H9 (cell line): ENCODE measurements at regions not wholly inside any gene's neighbourhood (a gene's known extent, or its start where the extent isn't known, plus 50 kb on each side); places are given as distances from the start of the nearest gene placed in this dataset.
"Not testable (repeated sequence)": the region's sequence is repeated elsewhere in the genome, so short reads cannot be mapped to it uniquely, and the experiment has no call there.

Source experiments
- DNase-seq: peaks from one replicate; pipeline ENCODE4 v3.0.0-alpha.2; 2017
- H2AFZ ChIP-seq: one replicate; pipeline ENCODE4 v1.6.1; 2013; ENCODE audit warnings: mild to moderate bottlenecking, low read length, control low read depth, moderate library complexity
- H2AK5ac ChIP-seq: 2 replicates; pipeline ENCODE4 v1.6.1; 2013; ENCODE audit warnings: low read length, control low read depth, mixed read lengths; ENCODE audit not compliant: insufficient read length
- H2BK120ac ChIP-seq: one replicate; pipeline ENCODE4 v1.6.1; 2013; ENCODE audit warnings: low read depth, mild to moderate bottlenecking, low read length, control low read depth, inconsistent platforms; ENCODE audit not compliant: poor library complexity, severe bottlenecking
- H2BK12ac ChIP-seq: 2 replicates; pipeline ENCODE4 v1.6.1; 2013; ENCODE audit warnings: low read length, control low read depth, mixed read lengths, low read depth; ENCODE audit not compliant: insufficient read length
- H2BK15ac ChIP-seq: 2 replicates; pipeline ENCODE4 v1.6.1; 2013; ENCODE audit warnings: low read depth, low read length, control low read depth
- H2BK20ac ChIP-seq: one replicate; pipeline ENCODE4 v1.6.1; 2013; ENCODE audit warnings: low read depth, mild to moderate bottlenecking, low read length, control low read depth, inconsistent platforms; ENCODE audit not compliant: poor library complexity, severe bottlenecking
- H2BK5ac ChIP-seq: 2 replicates; pipeline ENCODE4 v1.6.1; 2013; ENCODE audit warnings: low read length, control low read depth, mixed read lengths; ENCODE audit not compliant: insufficient read length
- H3K14ac ChIP-seq: 2 replicates; pipeline ENCODE4 v1.6.1; 2013; ENCODE audit warnings: low read length, control low read depth; ENCODE audit not compliant: insufficient read depth
- H3K18ac ChIP-seq: 2 replicates; pipeline ENCODE4 v1.6.1; 2013; ENCODE audit warnings: low read depth, mild to moderate bottlenecking, mixed read lengths, low read length, control low read depth; ENCODE audit not compliant: insufficient read length
- H3K23ac ChIP-seq: 2 replicates; pipeline ENCODE4 v1.6.1; 2013; ENCODE audit warnings: low read length, control low read depth, mixed read lengths, low read depth; ENCODE audit not compliant: insufficient read length
- H3K23me2 ChIP-seq: 2 replicates; pipeline ENCODE4 v1.6.1; 2013; ENCODE audit warnings: low read depth, mild to moderate bottlenecking, mixed read lengths, low read length, control low read depth; ENCODE audit not compliant: insufficient read length, poor library complexity, severe bottlenecking
- H3K27ac ChIP-seq: 2 replicates; pipeline ENCODE4 v1.5.1; 2013; ENCODE audit warnings: low read length, control low read depth, mixed read lengths, low read depth; ENCODE audit not compliant: insufficient read length
- H3K27me3 ChIP-seq: 2 replicates; pipeline ENCODE4 v1.6.1; 2013; ENCODE audit warnings: low read length, control low read depth, inconsistent platforms; ENCODE audit not compliant: insufficient read depth
- H3K4ac ChIP-seq: 2 replicates; pipeline ENCODE4 v1.6.1; 2013; ENCODE audit warnings: low read depth, mild to moderate bottlenecking, control low read depth, inconsistent platforms, low read length, moderate library complexity
- H3K4me1 ChIP-seq: 2 replicates; pipeline ENCODE4 v1.6.1; 2013; ENCODE audit warnings: low read length, control low read depth, inconsistent platforms; ENCODE audit not compliant: insufficient read depth
- H3K4me2 ChIP-seq: 2 replicates; pipeline ENCODE4 v1.6.1; 2013; ENCODE audit warnings: low read length, control low read depth, mixed read lengths; ENCODE audit not compliant: insufficient read length, insufficient read depth
- H3K56ac ChIP-seq: 2 replicates; pipeline ENCODE4 v1.6.1; 2013; ENCODE audit warnings: low read depth, mild to moderate bottlenecking, mixed read lengths, low read length, control low read depth; ENCODE audit not compliant: insufficient read length
- H3K79me1 ChIP-seq: 2 replicates; pipeline ENCODE4 v1.6.1; 2013; ENCODE audit warnings: low read depth, mild to moderate bottlenecking, moderate library complexity, low read length, control low read depth, inconsistent platforms; ENCODE audit not compliant: insufficient read depth, poor library complexity, severe bottlenecking
- H3K79me2 ChIP-seq: 2 replicates; pipeline ENCODE4 v1.6.1; 2013; ENCODE audit warnings: low read length, control low read depth, inconsistent platforms; ENCODE audit not compliant: insufficient read depth
- H3K9ac ChIP-seq: 2 replicates; pipeline ENCODE4 v1.6.1; 2013; ENCODE audit warnings: low read length, control low read depth, mixed read lengths; ENCODE audit not compliant: insufficient read length; ENCODE audit errors: extremely low read depth
- H3K9me3 ChIP-seq: one replicate; pipeline ENCODE4 v1.6.1; 2013; ENCODE audit warnings: low read depth, low read length, inconsistent platforms; ENCODE audit not compliant: control insufficient read depth
- H3T11ph ChIP-seq: one replicate; pipeline ENCODE4 v1.6.1; 2013; ENCODE audit warnings: mild to moderate bottlenecking, low read length, control low read depth, inconsistent platforms
- H4K20me1 ChIP-seq: one replicate; pipeline ENCODE4 v1.6.1; 2013; ENCODE audit not compliant: control insufficient read depth, insufficient read length, insufficient read depth
- H4K5ac ChIP-seq: 2 replicates; pipeline ENCODE4 v1.6.1; 2013; ENCODE audit warnings: low read depth, mild to moderate bottlenecking, mixed read lengths, low read length, control low read depth; ENCODE audit not compliant: insufficient read length
- H4K8ac ChIP-seq: replicated peaks from 2 replicates; pipeline ENCODE4 v1.6.1; 2013; ENCODE audit warnings: low read length, control low read depth, mixed read lengths, low read depth; ENCODE audit not compliant: insufficient read length
- H4K91ac ChIP-seq: 2 replicates; pipeline ENCODE4 v1.6.1; 2013; ENCODE audit warnings: low read depth, mild to moderate bottlenecking, moderate library complexity, mixed read lengths, low read length, control low read depth; ENCODE audit not compliant: insufficient read length
- H3K27ac Mint-ChIP-seq, 3 experiments: 2 replicates in 2 of 3; 3 replicates in 1 of 3; pipeline ENCODE4 v1.8.0; 2020 to 2021; ENCODE audit warnings: mixed read lengths in 3 of 3, mild to moderate bottlenecking in 1 of 3, moderate library complexity in 1 of 3
- H3K27me3 Mint-ChIP-seq: 2 replicates; pipeline ENCODE4 v1.8.0; 2021; ENCODE audit warnings: low read depth, mild to moderate bottlenecking, moderate library complexity, mixed read lengths
- H3K36me3 Mint-ChIP-seq, 3 experiments: 2 replicates in 2 of 3; 3 replicates in 1 of 3; pipeline ENCODE4 v1.8.0; 2020 to 2021; ENCODE audit warnings: low read depth in 3 of 3, mixed read lengths in 3 of 3; ENCODE audit not compliant: insufficient read depth in 1 of 3
- H3K4me1 Mint-ChIP-seq, 2 experiments: 2 replicates each; pipeline ENCODE4 v1.8.0; 2020; ENCODE audit warnings: mixed read lengths in 2 of 2
- H3K4me3 Mint-ChIP-seq, 2 experiments: 2 replicates in 1 of 2; 3 replicates in 1 of 2; pipeline ENCODE4 v1.8.0; 2020 to 2021; ENCODE audit warnings: mild to moderate bottlenecking in 2 of 2, mixed read lengths in 2 of 2, moderate library complexity in 1 of 2
- H3K9me3 Mint-ChIP-seq, 2 experiments: 2 replicates in 1 of 2; 3 replicates in 1 of 2; pipeline ENCODE4 v1.8.0; 2020; ENCODE audit warnings: mild to moderate bottlenecking in 2 of 2, mixed read lengths in 2 of 2, moderate library complexity in 1 of 2
- WGBS: extraction: QIAGEN DNeasy Blood & Tissue Kit; methylation state at CpG from one replicate; pipeline ENCODE4 v1.1.7; 2013; ENCODE audit warnings: missing lambda C conversion rate, low lambda C conversion rate, mixed read lengths; ENCODE audit not compliant: insufficient read length; ENCODE audit errors: extremely low coverage; 5-methylcytosine and 5-hydroxymethylcytosine counted together
- TF ChIP-seq, protein P1 (sequence below): fragments of 200-600 bp; sonication (generic); conservative IDR thresholded peaks from 3 replicates; pipeline ENCODE4 v1.8.0; 2021; ENCODE audit warnings: antibody characterized with exemption, mild to moderate bottlenecking

- H2BK120ac ChIP-seq = no peak overlapping the region
- no peak overlapping the region for H3K56ac ChIP-seq
- no peak overlapping the region for H3K18ac ChIP-seq
- no peak overlapping the region for H3T11ph ChIP-seq
- H3K27me3 Mint-ChIP-seq = no peaks in the 10 kb centered on the region
- H4K8ac ChIP-seq = no peak overlapping the region
- H3K4me1 ChIP-seq = no peaks in the 10 kb centered on the region
- no peaks in the 10 kb centered on the region for H3K27me3 ChIP-seq
- H4K20me1 ChIP-seq = no peaks in the 10 kb centered on the region
- no peak overlapping the region for H2BK5ac ChIP-seq
- no peaks in the 10 kb centered on the region for H3K9me3 Mint-ChIP-seq
- no peak overlapping the region for H3K4ac ChIP-seq
- no peak overlapping the region for H3K23ac ChIP-seq
- TF ChIP-seq, protein P1, sequence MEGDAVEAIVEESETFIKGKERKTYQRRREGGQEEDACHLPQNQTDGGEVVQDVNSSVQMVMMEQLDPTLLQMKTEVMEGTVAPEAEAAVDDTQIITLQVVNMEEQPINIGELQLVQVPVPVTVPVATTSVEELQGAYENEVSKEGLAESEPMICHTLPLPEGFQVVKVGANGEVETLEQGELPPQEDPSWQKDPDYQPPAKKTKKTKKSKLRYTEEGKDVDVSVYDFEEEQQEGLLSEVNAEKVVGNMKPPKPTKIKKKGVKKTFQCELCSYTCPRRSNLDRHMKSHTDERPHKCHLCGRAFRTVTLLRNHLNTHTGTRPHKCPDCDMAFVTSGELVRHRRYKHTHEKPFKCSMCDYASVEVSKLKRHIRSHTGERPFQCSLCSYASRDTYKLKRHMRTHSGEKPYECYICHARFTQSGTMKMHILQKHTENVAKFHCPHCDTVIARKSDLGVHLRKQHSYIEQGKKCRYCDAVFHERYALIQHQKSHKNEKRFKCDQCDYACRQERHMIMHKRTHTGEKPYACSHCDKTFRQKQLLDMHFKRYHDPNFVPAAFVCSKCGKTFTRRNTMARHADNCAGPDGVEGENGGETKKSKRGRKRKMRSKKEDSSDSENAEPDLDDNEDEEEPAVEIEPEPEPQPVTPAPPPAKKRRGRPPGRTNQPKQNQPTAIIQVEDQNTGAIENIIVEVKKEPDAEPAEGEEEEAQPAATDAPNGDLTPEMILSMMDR = no peak
- H3K27ac ChIP-seq = no peak overlapping the region
- H3K27ac Mint-ChIP-seq = no peak overlapping the region
- no peak overlapping the region for H3K9ac ChIP-seq
- no peaks in the 10 kb centered on the region for H3K79me2 ChIP-seq
- H4K5ac ChIP-seq = no peak overlapping the region
- no peaks in the 10 kb centered on the region for H3K23me2 ChIP-seq
- no peak overlapping the region for H3K4me3 Mint-ChIP-seq
- no peak overlapping the region for H3K14ac ChIP-seq
- no peaks in the 10 kb centered on the region for H3K4me1 Mint-ChIP-seq
- no peaks in the 10 kb centered on the region for H3K9me3 ChIP-seq
- H2AFZ ChIP-seq = no peak overlapping the region
- H3K79me1 ChIP-seq = no peaks in the 10 kb centered on the region
- H2AK5ac ChIP-seq = no peak overlapping the region
- no peak overlapping the region for H2BK12ac ChIP-seq
- no peak for DNase-seq
- H4K91ac ChIP-seq = no peak overlapping the region
- no peaks in the 10 kb centered on the region for H3K36me3 Mint-ChIP-seq
- H2BK15ac ChIP-seq = no peak overlapping the region
- no peak overlapping the region for H3K4me2 ChIP-seq
- H2BK20ac ChIP-seq = no peak overlapping the region
These were observed 535.6 kb upstream of the KCND2 start for GRCh38 chr7:119737390-119737789.

DNA sequence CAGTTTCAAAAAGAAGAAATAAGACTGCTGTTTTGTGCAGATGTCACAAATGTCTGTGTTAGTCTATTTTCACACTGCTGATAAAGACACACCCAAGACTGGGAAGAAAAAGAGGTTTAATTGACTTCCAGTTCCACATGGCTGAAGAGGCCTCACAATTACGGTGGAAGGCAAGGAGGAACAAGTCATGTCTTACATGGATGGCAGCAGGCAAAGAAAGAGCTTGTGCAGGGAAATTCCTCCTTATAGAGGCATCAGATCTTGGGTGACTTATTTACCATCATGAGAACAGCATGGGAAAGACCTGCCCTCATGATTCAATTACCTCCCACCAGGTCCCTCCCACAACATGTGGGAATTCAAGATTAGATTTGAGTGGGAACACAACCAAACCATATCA is 527.7 kb upstream of the KCND2 start:
- DNase-seq, H3T11ph ChIP-seq, H3K9me3 ChIP-seq, H2AK5ac ChIP-seq, H4K91ac ChIP-seq, H3K23me2 ChIP-seq, H3K27me3 ChIP-seq, H2BK12ac ChIP-seq, H2BK20ac ChIP-seq, H4K5ac ChIP-seq, H4K20me1 ChIP-seq, H2BK15ac ChIP-seq, H3K9ac ChIP-seq, H3K27ac Mint-ChIP-seq, H3K79me2 ChIP-seq, H3K4me1 ChIP-seq, H3K23ac ChIP-seq, H3K14ac ChIP-seq, H2AFZ ChIP-seq, H3K56ac ChIP-seq, H2BK5ac ChIP-seq, H3K4me3 Mint-ChIP-seq, H4K8ac ChIP-seq, H3K18ac ChIP-seq, H2BK120ac ChIP-seq, H3K4ac ChIP-seq, H3K79me1 ChIP-seq, H3K4me2 ChIP-seq, H3K36me3 Mint-ChIP-seq, H3K27ac ChIP-seq, H3K9me3 Mint-ChIP-seq, H3K27me3 Mint-ChIP-seq: not testable (repeated sequence)
- no CpG with 5 or more reads among the region's 1 CpG for WGBS
- H3K4me1 Mint-ChIP-seq = peaks cover 9 to 12% of the 10 kb centered on the region in 2 experiments
